GM23338 (cell line): ENCODE measurements at regions not wholly inside any gene's neighbourhood (a gene's known extent, or its start where the extent isn't known, plus 50 kb on each side); places are given as distances from the start of the nearest gene placed in this dataset.
A peak's percentile ranks its signal among the peaks of the same experiment; 100 is the strongest.

Experiments
- ATAC-seq: fragments of 200-7000 bp; cut with Tn5 transposase; 3 replicates; pipeline ENCODE4 v1.9.1; 2020
- DNase-seq: peaks from one replicate; pipeline ENCODE4 v3.0.0-alpha.2; 2015; ENCODE audit warnings: low spot score
- H2AFZ ChIP-seq: fragments of 200-600 bp; sonication (generic); 2 replicates; pipeline ENCODE4 v1.8.0; 2016; ENCODE audit warnings: antibody characterized with exemption, mild to moderate bottlenecking, moderate library complexity
- H3F3A ChIP-seq: fragments of 200-600 bp; sonication (generic); replicated peaks from 2 replicates; pipeline ENCODE4 v1.8.0; 2017; ENCODE audit warnings: antibody characterized with exemption, mixed run types, low read depth
- H3K27ac ChIP-seq: fragments of 200-600 bp; sonication (generic); 2 replicates; pipeline ENCODE4 v1.6.1; 2016; ENCODE audit warnings: low read depth
- H3K27me3 ChIP-seq: fragments of 200-600 bp; sonication (generic); 2 replicates; pipeline ENCODE4 v1.8.0; 2016; ENCODE audit warnings: mild to moderate bottlenecking, mixed run types, moderate library complexity; ENCODE audit not compliant: insufficient read depth
- H3K36me3 ChIP-seq: fragments of 200-600 bp; sonication (generic); 2 replicates; pipeline ENCODE4 v1.8.0; 2016; ENCODE audit warnings: mild to moderate bottlenecking; ENCODE audit not compliant: insufficient read depth
- H3K4me1 ChIP-seq: fragments of 200-600 bp; sonication (generic); 2 replicates; pipeline ENCODE4 v1.8.0; 2016; ENCODE audit warnings: mild to moderate bottlenecking, moderate library complexity; ENCODE audit not compliant: insufficient read depth
- H3K4me2 ChIP-seq: fragments of 200-600 bp; sonication (generic); 2 replicates; pipeline ENCODE4 v1.7.1; 2017; ENCODE audit warnings: mixed run types
- H3K4me3 ChIP-seq: fragments of 200-600 bp; sonication (generic); 2 replicates; pipeline ENCODE4 v1.6.1; 2016; ENCODE audit warnings: mixed run types
- H3K79me2 ChIP-seq: fragments of 200-600 bp; sonication (generic); replicated peaks from 2 replicates; pipeline ENCODE4 v1.8.0; 2017; ENCODE audit warnings: mild to moderate bottlenecking; ENCODE audit not compliant: insufficient read depth
- H3K9me2 ChIP-seq: fragments of 200-600 bp; sonication (generic); 2 replicates; pipeline ENCODE4 v1.8.0; 2017; ENCODE audit not compliant: insufficient read depth
- H4K20me1 ChIP-seq: fragments of 200-600 bp; sonication (generic); replicated peaks from 2 replicates; pipeline ENCODE4 v1.8.0; 2017; ENCODE audit warnings: mild to moderate bottlenecking; ENCODE audit not compliant: insufficient read depth
- H3K27ac Mint-ChIP-seq: 2 replicates; pipeline ENCODE4 v1.8.0; 2020; ENCODE audit warnings: inconsistent platforms, mild to moderate bottlenecking, moderate library complexity, mixed read lengths
- H3K27me3 Mint-ChIP-seq: 3 replicates; pipeline ENCODE4 v1.8.0; 2022; ENCODE audit warnings: low read depth, mild to moderate bottlenecking, moderate library complexity, mixed read lengths, inconsistent platforms; ENCODE audit not compliant: insufficient read depth, poor library complexity
- H3K36me3 Mint-ChIP-seq: 3 replicates; pipeline ENCODE4 v1.8.0; 2021; ENCODE audit warnings: low read depth, mild to moderate bottlenecking, inconsistent platforms, moderate library complexity, mixed read lengths
- H3K4me1 Mint-ChIP-seq: 3 replicates; pipeline ENCODE4 v1.8.0; 2020; ENCODE audit warnings: mild to moderate bottlenecking, inconsistent platforms, mixed read lengths
- H3K4me3 Mint-ChIP-seq: 3 replicates; pipeline ENCODE4 v1.8.0; 2021; ENCODE audit warnings: moderate library complexity, mild to moderate bottlenecking, inconsistent platforms, mixed read lengths
- H3K9me3 Mint-ChIP-seq: 3 replicates; pipeline ENCODE4 v1.8.0; 2020; ENCODE audit warnings: moderate library complexity, mild to moderate bottlenecking, inconsistent platforms, mixed read lengths
- CREB1 ChIP-seq: fragments of 250-450 bp; sonication (Bioruptor Pico); IDR thresholded peaks from 2 replicates; pipeline ENCODE4 v1.5.0; 2020; ENCODE audit warnings: low read depth, mild to moderate bottlenecking, moderate library complexity
- CTCF ChIP-seq, 2 experiments: fragments of 200-600 bp in 1 of 2; sonication (generic) in 1 of 2; conservative IDR thresholded peaks; 2 replicates each; pipeline versions ENCODE4 v1.5.1 to v1.6.1; 2016 to 2017; ENCODE audit warnings: antibody characterized with exemption in 2 of 2, low read depth in 2 of 2, mild to moderate bottlenecking in 2 of 2, moderate library complexity in 1 of 2
- ETS1 ChIP-seq: IDR thresholded peaks from 2 replicates; pipeline ENCODE4 v1.6.1; 2016; ENCODE audit warnings: antibody characterized with exemption
- EZH2 ChIP-seq: fragments of 200-600 bp; sonication (generic); IDR thresholded peaks from one replicate; pipeline ENCODE4 v1.8.0; 2017; ENCODE audit warnings: antibody characterized with exemption, mild to moderate bottlenecking, low read depth; ENCODE audit not compliant: unreplicated experiment
- EZH2phosphoT487 ChIP-seq: fragments of 200-600 bp; sonication (generic); IDR thresholded peaks from one replicate; pipeline ENCODE4 v1.8.1; 2018; ENCODE audit warnings: antibody characterized with exemption; ENCODE audit not compliant: unreplicated experiment
- JUNB ChIP-seq: IDR thresholded peaks from one replicate; pipeline ENCODE4 v1.6.1; 2016; ENCODE audit warnings: antibody characterized with exemption; ENCODE audit not compliant: unreplicated experiment
- NANOG ChIP-seq: IDR thresholded peaks from 2 replicates; pipeline ENCODE4 v1.6.1; 2016; ENCODE audit warnings: antibody characterized with exemption, borderline replicate concordance
- POLR2AphosphoS5 ChIP-seq: IDR thresholded peaks from 2 replicates; pipeline ENCODE4 v1.6.1; 2016; ENCODE audit warnings: antibody characterized with exemption, low read depth
- ZNF331 ChIP-seq: fragments of 250-450 bp; sonication (Bioruptor Pico); IDR thresholded peaks from 2 replicates; pipeline ENCODE4 v1.5.0; 2020; ENCODE audit warnings: low read depth, mild to moderate bottlenecking, moderate library complexity
- TF ChIP-seq, protein P1 (sequence below): fragments of 250-450 bp; sonication (Bioruptor Pico); IDR thresholded peaks from 2 replicates; pipeline ENCODE4 v1.5.0; 2020; ENCODE audit warnings: mild to moderate bottlenecking, moderate library complexity

DNA sequence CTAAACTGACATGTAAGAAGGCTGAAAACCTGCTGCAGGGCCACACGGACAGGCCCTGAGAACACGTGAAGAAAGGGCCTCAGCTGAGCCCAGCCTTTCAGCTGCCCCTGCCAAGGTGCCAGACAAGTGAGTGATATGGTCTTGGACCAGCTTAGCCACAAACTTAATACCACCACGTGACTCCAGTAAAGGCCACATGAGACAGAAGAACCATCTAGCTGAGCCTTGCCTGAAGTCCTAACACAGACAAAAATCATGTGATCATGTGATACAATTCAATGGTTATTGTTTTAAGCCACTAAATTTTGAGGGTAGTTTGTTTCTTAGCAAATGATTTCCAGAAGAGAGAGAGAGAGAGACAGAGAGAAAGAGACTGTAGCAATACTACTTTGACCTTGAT is 66.9 kb upstream of the ARHGAP20 start:
- Mint-ChIP-seq H3K27ac (no peak overlapping the region), H3K36me3 (no peaks in the 10 kb centered on the region), H3K9me3 (no peaks in the 10 kb centered on the region), H3K4me3 (no peak overlapping the region), H3K4me1 (no peaks in the 10 kb centered on the region), H3K27me3 (no peaks in the 10 kb centered on the region)
- Histone ChIP-seq H3K27me3 (no peaks in the 10 kb centered on the region), H3K4me2 (no peak overlapping the region), H4K20me1 (no peaks in the 10 kb centered on the region), H3K9me2 (peaks cover 5% of the 10 kb centered on the region; the same call in 1 of the 2 replicates), H3F3A (no peaks in the 10 kb centered on the region), H3K79me2 (no peaks in the 10 kb centered on the region), H3K4me3 (no peak overlapping the region), H3K36me3 (no peaks in the 10 kb centered on the region), H2AFZ (no peak overlapping the region), H3K27ac (no peak overlapping the region), H3K4me1 (no peaks in the 10 kb centered on the region)
- TF ChIP-seq ZNF331 (CRISPR knock-in tag) = peak; percentile 76
- no peak for TF ChIP-seq EZH2phosphoT487
- DNase-seq (no peak), ATAC-seq (no peak)

DNA sequence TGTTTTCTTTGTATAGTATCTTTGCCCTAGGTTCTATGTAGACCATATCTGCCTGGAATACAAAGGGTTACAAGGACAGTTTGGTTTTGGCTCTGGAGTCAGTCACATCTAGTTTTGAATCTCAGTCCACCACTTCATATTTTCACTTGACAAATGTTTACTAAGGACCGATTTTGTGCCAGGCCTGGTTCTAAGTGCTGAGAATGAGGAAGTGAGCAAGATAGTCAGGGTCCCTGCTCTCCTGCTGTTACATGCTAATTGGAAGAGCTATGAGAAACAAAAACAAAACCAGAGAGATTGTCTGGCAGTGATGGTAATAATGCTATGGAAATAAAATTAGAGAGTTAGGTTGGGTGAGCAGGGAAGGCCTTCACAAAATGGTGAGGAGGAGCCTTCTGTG is 66.1 kb upstream of the ARHGAP20 start:
- H3K27me3 Mint-ChIP-seq = no peaks in the 10 kb centered on the region
- H2AFZ ChIP-seq = no peak overlapping the region
- H3K36me3 ChIP-seq = no peaks in the 10 kb centered on the region
- no peaks in the 10 kb centered on the region for H3F3A ChIP-seq
- H3K27ac ChIP-seq = no peak overlapping the region
- no peaks in the 10 kb centered on the region for H3K9me3 Mint-ChIP-seq
- no peaks in the 10 kb centered on the region for H4K20me1 ChIP-seq
- ATAC-seq (no peak), DNase-seq (no peak)
- H3K36me3 Mint-ChIP-seq = no peaks in the 10 kb centered on the region
- H3K4me1 Mint-ChIP-seq = no peaks in the 10 kb centered on the region
- H3K4me3 ChIP-seq = no peak overlapping the region
- H3K79me2 ChIP-seq = no peaks in the 10 kb centered on the region
- no peaks in the 10 kb centered on the region for H3K4me1 ChIP-seq
- no peak overlapping the region for H3K4me3 Mint-ChIP-seq
- H3K4me2 ChIP-seq = no peak overlapping the region
- peaks cover 5% of the 10 kb centered on the region; the same call in 1 of the 2 replicates for H3K9me2 ChIP-seq
- no peaks in the 10 kb centered on the region for H3K27me3 ChIP-seq
- H3K27ac Mint-ChIP-seq = no peak overlapping the region
- TF ChIP-seq, protein P1, sequence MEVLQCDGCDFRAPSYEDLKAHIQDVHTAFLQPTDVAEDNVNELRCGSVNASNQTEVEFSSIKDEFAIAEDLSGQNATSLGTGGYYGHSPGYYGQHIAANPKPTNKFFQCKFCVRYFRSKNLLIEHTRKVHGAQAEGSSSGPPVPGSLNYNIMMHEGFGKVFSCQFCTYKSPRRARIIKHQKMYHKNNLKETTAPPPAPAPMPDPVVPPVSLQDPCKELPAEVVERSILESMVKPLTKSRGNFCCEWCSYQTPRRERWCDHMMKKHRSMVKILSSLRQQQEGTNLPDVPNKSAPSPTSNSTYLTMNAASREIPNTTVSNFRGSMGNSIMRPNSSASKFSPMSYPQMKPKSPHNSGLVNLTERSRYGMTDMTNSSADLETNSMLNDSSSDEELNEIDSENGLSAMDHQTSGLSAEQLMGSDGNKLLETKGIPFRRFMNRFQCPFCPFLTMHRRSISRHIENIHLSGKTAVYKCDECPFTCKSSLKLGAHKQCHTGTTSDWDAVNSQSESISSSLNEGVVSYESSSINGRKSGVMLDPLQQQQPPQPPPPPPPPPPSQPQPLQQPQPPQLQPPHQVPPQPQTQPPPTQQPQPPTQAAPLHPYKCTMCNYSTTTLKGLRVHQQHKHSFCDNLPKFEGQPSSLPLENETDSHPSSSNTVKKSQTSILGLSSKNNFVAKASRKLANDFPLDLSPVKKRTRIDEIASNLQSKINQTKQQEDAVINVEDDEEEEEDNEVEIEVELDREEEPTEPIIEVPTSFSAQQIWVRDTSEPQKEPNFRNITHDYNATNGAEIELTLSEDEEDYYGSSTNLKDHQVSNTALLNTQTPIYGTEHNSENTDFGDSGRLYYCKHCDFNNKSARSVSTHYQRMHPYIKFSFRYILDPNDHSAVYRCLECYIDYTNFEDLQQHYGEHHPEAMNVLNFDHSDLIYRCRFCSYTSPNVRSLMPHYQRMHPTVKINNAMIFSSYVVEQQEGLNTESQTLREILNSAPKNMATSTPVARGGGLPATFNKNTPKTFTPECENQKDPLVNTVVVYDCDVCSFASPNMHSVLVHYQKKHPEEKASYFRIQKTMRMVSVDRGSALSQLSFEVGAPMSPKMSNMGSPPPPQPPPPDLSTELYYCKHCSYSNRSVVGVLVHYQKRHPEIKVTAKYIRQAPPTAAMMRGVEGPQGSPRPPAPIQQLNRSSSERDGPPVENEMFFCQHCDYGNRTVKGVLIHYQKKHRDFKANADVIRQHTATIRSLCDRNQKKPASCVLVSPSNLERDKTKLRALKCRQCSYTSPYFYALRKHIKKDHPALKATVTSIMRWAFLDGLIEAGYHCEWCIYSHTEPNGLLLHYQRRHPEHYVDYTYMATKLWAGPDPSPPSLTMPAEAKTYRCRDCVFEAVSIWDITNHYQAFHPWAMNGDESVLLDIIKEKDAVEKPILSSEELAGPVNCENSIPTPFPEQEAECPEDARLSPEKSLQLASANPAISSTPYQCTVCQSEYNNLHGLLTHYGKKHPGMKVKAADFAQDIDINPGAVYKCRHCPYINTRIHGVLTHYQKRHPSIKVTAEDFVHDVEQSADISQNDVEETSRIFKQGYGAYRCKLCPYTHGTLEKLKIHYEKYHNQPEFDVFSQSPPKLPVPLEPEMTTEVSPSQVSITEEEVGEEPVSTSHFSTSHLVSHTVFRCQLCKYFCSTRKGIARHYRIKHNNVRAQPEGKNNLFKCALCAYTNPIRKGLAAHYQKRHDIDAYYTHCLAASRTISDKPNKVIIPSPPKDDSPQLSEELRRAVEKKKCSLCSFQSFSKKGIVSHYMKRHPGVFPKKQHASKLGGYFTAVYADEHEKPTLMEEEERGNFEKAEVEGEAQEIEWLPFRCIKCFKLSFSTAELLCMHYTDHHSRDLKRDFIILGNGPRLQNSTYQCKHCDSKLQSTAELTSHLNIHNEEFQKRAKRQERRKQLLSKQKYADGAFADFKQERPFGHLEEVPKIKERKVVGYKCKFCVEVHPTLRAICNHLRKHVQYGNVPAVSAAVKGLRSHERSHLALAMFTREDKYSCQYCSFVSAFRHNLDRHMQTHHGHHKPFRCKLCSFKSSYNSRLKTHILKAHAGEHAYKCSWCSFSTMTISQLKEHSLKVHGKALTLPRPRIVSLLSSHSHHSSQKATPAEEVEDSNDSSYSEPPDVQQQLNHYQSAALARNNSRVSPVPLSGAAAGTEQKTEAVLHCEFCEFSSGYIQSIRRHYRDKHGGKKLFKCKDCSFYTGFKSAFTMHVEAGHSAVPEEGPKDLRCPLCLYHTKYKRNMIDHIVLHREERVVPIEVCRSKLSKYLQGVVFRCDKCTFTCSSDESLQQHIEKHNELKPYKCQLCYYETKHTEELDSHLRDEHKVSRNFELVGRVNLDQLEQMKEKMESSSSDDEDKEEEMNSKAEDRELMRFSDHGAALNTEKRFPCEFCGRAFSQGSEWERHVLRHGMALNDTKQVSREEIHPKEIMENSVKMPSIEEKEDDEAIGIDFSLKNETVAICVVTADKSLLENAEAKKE (CRISPR knock-in tag) = no peak
- no peak for TF ChIP-seq NANOG
- no peak for TF ChIP-seq ZNF331 (CRISPR knock-in tag)
- no peak for TF ChIP-seq ETS1
- no peak for TF ChIP-seq POLR2AphosphoS5
- TF ChIP-seq CTCF (conservative IDR thresholded peaks at IDR 0.05; ENCODE audit: low read depth in 2 of 2) = no peak
- TF ChIP-seq JUNB = no peak
- TF ChIP-seq EZH2 = no peak
- no peak for TF ChIP-seq CREB1 (CRISPR knock-in tag)
